Effector memory CD4-positive, alpha-beta T cell (primary cell): ENCODE measurements at regions not wholly inside any gene's neighbourhood (a gene's known extent, or its start where the extent isn't known, plus 50 kb on each side); places are given as distances from the start of the nearest gene placed in this dataset.

Source experiments
- DNase-seq, 3 donors: peaks; one replicate each; pipeline ENCODE4 v3.0.0-alpha.2; 2020
- H3K27ac ChIP-seq: 2 replicates; pipeline ENCODE4 v1.7.0; 2013; ENCODE audit warnings: mild to moderate bottlenecking, low read length, moderate library complexity; ENCODE audit not compliant: insufficient read depth, poor library complexity, severe bottlenecking
- H3K27me3 ChIP-seq: replicated peaks from 2 replicates; pipeline ENCODE4 v1.7.0; 2013; ENCODE audit warnings: mild to moderate bottlenecking, low read length; ENCODE audit not compliant: insufficient read depth, control insufficient read depth, poor library complexity, severe bottlenecking
- H3K36me3 ChIP-seq: 2 replicates; pipeline ENCODE4 v1.7.0; 2013; ENCODE audit warnings: mild to moderate bottlenecking, low read length, moderate library complexity; ENCODE audit not compliant: control insufficient read depth, insufficient read depth
- H3K4me1 ChIP-seq: 2 replicates; pipeline ENCODE4 v1.7.0; 2013; ENCODE audit warnings: low read length, mild to moderate bottlenecking; ENCODE audit not compliant: control insufficient read depth, insufficient read depth, poor library complexity, severe bottlenecking
- H3K4me3 ChIP-seq: 2 replicates; pipeline ENCODE4 v1.7.0; 2013; ENCODE audit warnings: low read length, low read depth, mild to moderate bottlenecking; ENCODE audit not compliant: insufficient read depth, poor library complexity, severe bottlenecking
- H3K9me3 ChIP-seq: 2 replicates; pipeline ENCODE4 v1.7.0; 2013; ENCODE audit warnings: mild to moderate bottlenecking, low read length, moderate library complexity; ENCODE audit not compliant: control insufficient read depth

DNA sequence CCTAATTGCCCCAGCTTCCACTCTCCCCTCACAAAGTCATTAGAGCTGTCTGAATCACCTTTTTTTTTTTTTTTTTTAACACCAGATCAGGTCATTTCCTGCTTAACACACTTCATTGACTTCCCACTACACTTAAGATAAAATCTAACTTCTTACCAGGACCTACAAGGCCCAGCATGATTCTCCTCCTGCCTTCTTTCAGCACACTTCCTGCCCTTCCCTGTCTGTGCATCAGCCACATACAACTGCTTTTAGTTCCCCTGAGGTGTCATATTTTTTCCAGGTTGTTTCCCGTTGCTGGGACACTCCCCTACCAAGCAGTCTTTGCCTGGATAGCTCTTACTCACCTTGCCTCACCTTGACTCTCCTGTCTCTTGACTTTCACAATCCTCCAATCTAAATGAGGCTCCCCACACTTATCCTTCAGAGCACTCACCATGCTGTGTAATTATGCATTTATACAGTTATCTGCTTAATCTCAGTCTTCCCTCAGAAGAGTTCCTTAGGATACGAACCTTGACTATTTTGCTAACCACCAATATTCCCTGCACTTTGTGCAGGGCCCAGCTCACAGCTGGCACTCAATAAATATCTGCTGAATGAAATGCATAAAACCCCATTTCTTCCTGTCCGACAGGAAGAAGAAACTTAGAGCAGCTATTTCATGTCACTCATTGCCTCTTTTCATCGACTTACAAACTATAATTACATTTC, 96.6 kb upstream of the AKIP1 start:
- Histone ChIP-seq H3K4me3 (no peak overlapping the region), H3K27ac (no peak overlapping the region), H3K4me1 (no peaks in the 10 kb centered on the region), H3K36me3 (no peaks in the 10 kb centered on the region), H3K27me3 (no peaks in the 10 kb centered on the region), H3K9me3 (no peaks in the 10 kb centered on the region)
- no peak for DNase-seq

DNA sequence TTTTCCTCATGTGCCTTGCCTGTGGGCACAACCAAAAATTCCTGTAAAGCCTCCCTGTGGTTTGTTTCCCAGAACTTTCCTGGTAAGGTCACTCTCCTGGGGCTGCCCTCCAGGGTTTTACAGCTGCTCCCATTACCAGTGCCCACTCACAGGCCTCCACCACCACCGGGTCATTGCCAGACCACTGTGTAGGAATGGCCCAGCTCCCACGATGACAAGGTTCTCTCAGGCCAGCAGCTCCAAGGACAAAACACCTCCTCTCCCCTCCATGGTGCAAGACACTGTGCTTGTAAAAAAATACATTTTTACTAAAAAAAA, 96.1 kb upstream of the AKIP1 start:
- H3K27me3 ChIP-seq: no peaks in the 10 kb centered on the region
- no peaks in the 10 kb centered on the region for H3K9me3 ChIP-seq
- no peak overlapping the region for H3K27ac ChIP-seq
- H3K4me1 ChIP-seq: no peaks in the 10 kb centered on the region
- DNase-seq: no peak
- H3K36me3 ChIP-seq: no peaks in the 10 kb centered on the region
- no peak overlapping the region for H3K4me3 ChIP-seq

DNA sequence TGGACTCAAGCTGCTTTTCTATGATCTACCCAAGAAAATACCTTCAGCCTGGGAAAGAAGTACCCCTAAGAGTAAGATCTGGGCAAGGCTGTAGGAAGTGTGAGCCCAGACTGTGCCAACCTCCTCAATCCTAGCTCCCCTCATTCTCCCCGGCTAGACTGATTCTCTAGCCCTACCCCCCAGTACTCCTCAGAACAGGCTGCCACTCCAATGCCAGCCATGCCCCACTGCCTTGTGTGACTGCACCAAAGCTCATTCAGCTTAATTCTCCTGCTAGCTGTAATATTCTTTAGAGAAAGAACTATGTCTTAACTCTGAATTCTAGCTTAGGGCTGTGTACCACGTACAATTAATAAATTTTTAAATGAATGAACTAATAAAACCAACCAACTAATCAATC, 92.6 kb upstream of the AKIP1 start:
- no peak overlapping the region for H3K27ac ChIP-seq
- no peak for DNase-seq
- no peaks in the 10 kb centered on the region for H3K36me3 ChIP-seq
- no peaks in the 10 kb centered on the region for H3K4me1 ChIP-seq
- no peaks in the 10 kb centered on the region for H3K9me3 ChIP-seq
- no peaks in the 10 kb centered on the region for H3K27me3 ChIP-seq
- no peak overlapping the region for H3K4me3 ChIP-seq

DNA sequence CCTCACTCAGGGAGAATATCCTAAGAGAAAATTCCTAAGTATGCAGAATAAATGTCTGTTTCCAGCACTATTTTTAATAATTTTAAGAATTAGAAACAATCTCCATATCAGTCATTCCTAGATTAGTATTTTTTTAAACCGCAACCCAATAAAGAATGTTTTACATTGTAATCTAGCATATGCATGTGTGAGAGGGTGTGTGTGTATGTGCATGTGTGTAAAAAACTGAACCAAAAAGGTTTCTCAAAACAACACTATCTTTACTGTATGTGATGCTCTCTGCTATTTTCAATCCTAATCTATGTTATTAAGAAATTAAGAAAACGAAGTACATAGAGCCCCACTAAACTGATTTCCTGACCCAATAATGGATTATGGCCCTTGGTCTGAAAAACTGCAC, 90.6 kb upstream of the AKIP1 start:
- Histone ChIP-seq H3K36me3 (no peaks in the 10 kb centered on the region), H3K9me3 (no peaks in the 10 kb centered on the region), H3K27me3 (no peaks in the 10 kb centered on the region), H3K4me1 (no peaks in the 10 kb centered on the region), H3K27ac (no peak overlapping the region), H3K4me3 (no peak overlapping the region)
- no peak for DNase-seq

DNA sequence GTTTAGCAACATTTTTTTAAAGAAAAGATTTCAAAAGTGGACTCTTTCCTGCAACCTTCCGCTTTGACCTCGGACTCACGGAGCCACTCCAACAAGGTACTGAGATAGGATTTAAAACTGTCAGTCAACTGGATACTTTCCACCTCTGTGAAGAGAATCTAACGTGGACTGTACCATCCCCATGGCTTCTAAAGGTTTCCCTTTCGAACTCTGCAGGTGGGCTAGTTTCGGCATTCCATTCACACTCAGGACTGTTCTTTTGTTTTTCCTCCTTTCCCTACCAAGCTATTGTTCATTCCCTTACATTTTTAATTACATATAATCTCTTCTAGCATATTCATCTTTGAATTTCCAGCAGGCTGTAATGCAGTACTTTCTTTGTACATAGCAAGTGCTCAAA, 88.5 kb upstream of the AKIP1 start:
- H3K27ac ChIP-seq: no peak overlapping the region

DNA sequence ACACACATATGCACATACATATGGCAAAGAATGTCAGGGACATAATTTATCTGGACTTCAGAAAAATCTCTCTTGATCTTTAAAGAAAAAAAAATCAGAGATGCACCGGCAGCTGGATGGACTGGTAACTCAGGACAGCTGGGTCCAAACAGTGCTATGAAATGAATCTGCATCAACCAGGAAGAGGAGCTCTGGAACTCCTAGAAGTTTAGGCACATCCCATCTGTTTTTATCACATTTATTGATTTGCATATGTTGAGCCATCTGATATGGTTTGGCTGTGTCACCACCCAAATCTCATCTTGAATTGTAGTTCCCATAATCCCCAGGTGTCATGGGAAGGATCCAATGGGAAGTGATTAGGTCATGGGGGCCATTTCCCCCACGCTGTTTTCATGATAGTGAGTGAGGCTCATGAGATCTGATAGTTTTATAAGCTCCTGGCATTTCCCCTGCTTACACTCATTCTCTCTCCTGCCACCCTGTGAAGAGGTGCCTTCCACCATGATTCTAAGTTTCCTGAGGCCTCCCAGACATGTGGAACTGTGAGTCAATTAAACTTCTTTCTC, 87.7 kb upstream of the AKIP1 start:
- Histone ChIP-seq H3K36me3 (no peaks in the 10 kb centered on the region), H3K27me3 (no peaks in the 10 kb centered on the region), H3K4me1 (no peaks in the 10 kb centered on the region), H3K27ac (no peak overlapping the region), H3K9me3 (no peaks in the 10 kb centered on the region), H3K4me3 (no peak overlapping the region)
- no peak for DNase-seq

More for the DNA sequence above, 88.5 kb upstream of the AKIP1 start:
- H3K9me3 ChIP-seq: no peaks in the 10 kb centered on the region
- no peaks in the 10 kb centered on the region for H3K27me3 ChIP-seq
- no peaks in the 10 kb centered on the region for H3K4me1 ChIP-seq
- DNase-seq: no peak
- H3K4me3 ChIP-seq: no peak overlapping the region
- no peaks in the 10 kb centered on the region for H3K36me3 ChIP-seq

DNA sequence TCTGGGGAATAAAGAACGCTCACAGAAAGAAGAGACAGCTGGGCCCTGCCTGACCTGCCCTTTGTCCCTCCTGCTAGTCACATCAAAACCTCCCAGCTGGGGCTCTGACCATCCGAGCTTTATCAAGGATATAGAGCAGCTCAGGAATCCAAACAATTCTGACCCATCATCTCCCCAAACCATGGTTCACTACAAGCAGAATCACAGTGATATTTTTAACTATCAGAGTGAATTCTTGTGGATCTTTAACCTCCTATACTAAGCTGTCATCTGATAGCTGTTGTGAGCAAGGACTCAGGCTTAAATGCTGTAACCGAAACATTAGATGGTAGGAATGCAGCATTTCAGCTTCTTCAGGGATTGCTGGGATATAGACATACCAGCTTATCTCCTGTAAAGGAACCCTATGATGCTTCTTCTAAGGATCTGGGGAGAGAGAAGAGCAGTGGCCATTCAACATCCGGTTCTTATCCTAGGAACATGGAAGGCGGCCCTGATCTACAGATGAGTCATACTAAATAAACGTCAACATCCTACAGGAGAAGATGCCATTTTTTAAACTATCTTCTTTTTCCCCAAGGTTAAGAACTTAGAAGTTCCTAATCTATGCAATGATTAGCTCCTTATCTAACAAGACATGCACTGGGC, 84.7 kb upstream of the AKIP1 start:
- no peaks in the 10 kb centered on the region for H3K4me1 ChIP-seq
- DNase-seq: no peak
- H3K4me3 ChIP-seq: no peak overlapping the region
- no peaks in the 10 kb centered on the region for H3K36me3 ChIP-seq
- no peaks in the 10 kb centered on the region for H3K9me3 ChIP-seq
- no peaks in the 10 kb centered on the region for H3K27me3 ChIP-seq
- no peak overlapping the region for H3K27ac ChIP-seq

DNA sequence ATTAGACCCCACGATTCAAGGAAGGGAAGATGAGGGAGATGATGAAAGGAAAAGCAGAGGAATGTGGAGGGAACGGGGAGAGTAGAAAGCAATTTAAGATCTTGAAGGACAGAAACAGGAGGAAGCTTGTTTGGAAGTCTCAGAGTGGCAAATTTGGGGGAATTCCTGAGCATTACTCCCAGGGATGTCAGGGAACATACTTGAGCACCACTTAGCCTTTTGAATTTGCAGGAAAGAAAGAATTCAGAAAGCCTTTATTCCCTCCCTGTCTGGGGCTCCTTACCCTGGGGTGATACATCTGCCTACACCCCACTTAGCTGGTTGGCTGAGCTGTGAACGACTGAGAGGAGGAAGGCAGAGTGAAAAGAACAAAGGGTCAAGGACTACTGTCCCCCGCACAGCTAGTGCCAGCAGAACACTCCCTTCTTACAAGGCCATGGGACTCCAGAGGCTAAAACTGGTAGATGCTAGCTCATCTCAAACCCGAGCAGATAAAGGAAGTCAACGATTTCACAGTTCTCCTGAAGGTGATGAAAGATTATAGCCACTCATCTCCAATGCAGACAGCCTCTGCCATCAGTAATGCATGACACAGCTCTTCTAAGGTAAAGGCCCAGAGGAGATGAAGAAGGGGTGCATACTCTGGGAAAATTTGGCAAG, 84.0 kb upstream of the AKIP1 start:
- Histone ChIP-seq H3K4me1 (no peaks in the 10 kb centered on the region), H3K9me3 (no peaks in the 10 kb centered on the region), H3K27me3 (no peaks in the 10 kb centered on the region), H3K27ac (no peak overlapping the region), H3K36me3 (no peaks in the 10 kb centered on the region), H3K4me3 (no peak overlapping the region)
- no peak for DNase-seq

DNA sequence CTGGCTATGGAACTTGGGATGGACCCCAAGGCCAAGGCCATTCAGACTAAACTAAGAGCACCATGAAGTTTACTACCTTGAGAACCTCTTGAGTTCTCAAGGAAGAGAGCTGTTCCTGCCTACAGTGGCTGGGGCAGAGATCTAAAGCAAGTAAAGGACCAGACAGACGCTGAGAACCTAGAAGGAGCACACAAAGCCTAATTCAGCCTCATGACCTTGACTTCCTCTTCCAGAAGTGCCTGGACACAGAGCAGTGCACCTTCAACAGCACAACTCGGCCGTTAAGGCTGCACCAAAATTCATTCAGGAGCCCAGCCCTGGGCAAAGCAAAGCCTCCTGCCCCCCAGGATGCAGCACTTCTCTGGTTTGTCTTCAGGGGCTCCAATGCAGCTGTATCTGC, 82.9 kb upstream of the AKIP1 start:
- Histone ChIP-seq H3K27me3 (no peaks in the 10 kb centered on the region), H3K4me1 (no peaks in the 10 kb centered on the region)
- DNase-seq: no peak

More for the DNA sequence above, 82.9 kb upstream of the AKIP1 start:
- no peaks in the 10 kb centered on the region for H3K36me3 ChIP-seq
- no peak overlapping the region for H3K4me3 ChIP-seq
- H3K9me3 ChIP-seq: no peaks in the 10 kb centered on the region
- H3K27ac ChIP-seq: no peak overlapping the region
